Nucleus accumbens (tissue), 56 donors: ENCODE measurements at regions not wholly inside any gene's neighbourhood (a gene's known extent, or its start where the extent isn't known, plus 50 kb on each side); places are given as distances from the start of the nearest gene placed in this dataset.

Experiments used
- DNase-seq, 56 donors: peaks; one replicate each; lab custom pipeline; 2025; lab: John Stamatoyannopoulos, UW

DNA sequence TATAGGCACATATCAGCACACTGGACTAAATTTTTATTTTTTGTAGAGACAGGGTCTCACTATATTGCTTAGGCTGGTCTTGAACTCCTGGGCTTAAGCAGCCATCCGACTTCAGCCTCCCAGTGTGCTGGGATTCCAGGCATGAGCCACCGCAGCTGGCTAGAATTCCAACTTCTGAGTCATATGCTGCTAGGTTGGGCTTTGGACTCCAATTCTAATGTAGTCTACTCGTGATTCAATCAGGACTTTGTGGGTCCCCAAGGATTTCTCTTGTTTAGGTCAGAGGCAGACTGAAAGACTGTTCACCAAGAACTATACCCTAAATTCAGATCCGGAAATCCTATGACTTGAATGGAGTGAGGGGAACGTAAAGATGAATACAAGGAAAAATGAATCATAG, 68.2 kb upstream of the CHD1 start:
- DNase-seq = no peak

DNA sequence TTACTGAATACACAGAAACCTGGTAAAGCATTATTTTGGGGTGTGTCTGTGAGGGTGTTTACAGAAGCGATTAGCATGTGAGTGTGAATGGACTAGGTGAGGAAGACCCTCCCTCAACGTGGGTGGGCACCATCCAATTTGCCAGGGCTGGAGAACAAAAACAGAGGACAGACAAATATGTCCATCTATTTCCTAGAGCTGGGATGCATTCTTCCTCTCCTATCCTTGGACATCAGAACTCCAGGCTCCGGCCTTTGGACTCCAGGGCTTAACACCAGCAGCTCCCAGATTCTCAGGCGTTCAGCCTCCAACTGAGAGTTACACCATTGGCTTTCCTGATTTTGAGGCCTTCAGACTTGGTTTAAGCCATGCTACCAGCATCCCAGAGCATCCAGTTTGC, 65.8 kb upstream of the CHD1 start:
- DNase-seq = no peak

DNA sequence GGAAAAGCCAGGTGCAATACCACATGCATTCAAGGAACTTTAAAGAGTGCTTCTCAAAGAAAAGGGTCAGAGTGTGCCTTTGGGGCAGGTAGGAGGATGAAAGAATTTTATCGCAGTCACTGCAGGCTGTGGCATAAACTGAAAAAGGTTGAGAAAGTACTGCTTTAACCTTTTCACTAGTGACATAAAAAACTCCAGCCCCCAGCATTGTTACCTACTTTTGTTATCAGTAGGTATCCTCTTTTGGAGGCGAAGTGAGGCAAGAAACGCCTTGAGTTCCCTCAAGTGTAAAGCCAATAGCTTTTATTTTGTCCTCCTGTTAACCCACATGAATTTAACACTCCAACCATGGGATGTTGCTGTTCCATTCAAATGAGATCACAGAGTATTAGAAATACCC, 64.7 kb upstream of the CHD1 start:
- no peak for DNase-seq

DNA sequence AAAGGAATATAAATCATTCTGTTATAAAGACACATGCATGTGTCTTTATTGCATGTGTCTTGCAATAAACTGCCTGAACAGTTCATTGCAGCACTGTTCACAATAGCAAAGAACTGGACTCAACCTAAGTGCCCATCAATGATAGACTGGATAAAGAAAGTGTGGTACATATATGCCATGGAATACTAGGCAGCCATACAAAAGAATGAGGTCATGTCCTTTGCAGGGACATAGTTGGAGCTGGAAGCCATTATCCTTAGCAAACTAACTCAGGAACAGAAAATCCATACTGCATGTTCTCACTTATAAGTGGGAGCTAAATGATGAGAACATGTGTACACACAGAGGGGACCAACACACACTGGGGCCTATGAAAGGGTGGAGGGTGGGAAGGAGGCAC, 63.7 kb upstream of the CHD1 start:
- DNase-seq = no peak

DNA sequence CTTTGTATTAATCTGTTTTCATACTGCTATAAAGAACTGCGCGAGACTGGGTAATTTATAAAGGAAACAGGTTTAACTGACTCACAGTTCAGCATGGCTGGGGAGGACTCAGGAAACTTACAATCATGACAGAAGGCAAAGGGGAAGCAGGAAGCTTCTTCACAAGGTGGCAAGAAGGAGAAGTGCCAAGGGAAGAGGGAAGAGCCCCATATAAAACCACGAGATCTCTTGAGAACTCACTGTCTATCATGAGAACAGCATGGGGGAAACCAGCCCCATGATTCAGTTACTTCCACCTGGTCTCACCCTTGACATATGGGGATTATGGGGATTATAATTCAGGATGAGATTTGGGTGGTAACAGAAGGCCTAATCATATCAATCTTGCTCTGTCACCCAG, 60.9 kb upstream of the CHD1 start:
- peak in 1 of 56 donors; percentile 0 for DNase-seq

DNA sequence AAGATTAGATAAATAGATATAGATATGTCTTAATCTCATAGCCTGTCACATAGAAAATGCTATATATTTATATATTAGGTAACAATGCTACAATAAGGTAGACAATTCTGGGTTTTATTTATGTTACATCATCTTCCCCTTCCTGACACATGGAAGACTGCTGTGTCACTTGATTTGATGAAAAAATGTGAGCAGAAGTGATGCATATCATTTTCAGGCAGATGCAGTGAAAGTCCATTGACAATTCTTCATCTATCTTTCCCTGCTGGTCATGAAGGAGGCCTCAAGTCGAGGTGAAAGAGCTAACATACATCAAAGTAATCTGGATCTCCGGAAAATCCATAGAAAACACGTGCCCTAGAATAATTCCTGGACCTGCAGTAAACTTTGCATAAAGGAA, 57.8 kb upstream of the CHD1 start:
- DNase-seq = no peak

DNA sequence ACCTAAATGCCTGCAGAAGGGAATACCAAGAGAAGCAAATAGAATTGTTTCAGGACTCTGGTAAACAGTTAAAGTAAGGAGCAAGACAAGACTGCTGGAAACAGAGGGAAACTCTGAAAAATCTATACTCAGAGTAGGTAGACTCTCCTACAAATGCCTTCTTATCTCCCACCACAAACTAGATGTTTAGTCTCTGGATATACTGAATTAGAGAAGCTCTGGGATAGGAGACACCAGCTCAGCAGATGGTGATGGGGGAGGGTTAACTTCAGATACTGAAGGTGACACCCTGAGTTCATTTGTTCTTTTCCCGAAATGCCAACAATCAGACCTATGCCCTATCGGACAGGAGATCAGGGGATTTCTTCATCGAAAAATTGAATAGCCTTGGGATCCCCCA, 54.1 kb upstream of the CHD1 start:
- no peak for DNase-seq
